Transverse colon (tissue), 4 donors: ENCODE measurements at regions not wholly inside any gene's neighbourhood (a gene's known extent, or its start where the extent isn't known, plus 50 kb on each side); places are given as distances from the start of the nearest gene placed in this dataset.

ENCODE experiments used
- DNase-seq: peaks from one replicate; pipeline ENCODE4 v3.0.0-alpha.2; 2019
- H3K27ac ChIP-seq, 4 donors: fragments of 200-600 bp; sonication (generic); 2 replicates each; pipeline ENCODE4 v1.5.1; 2016 to 2018; ENCODE audit warnings: inconsistent platforms in 4 of 4
- H3K27me3 ChIP-seq: fragments of 200-600 bp; sonication (generic); 2 replicates; pipeline ENCODE4 v1.5.1; 2017; ENCODE audit warnings: inconsistent platforms
- H3K36me3 ChIP-seq, 4 donors: fragments of 200-600 bp; sonication (generic); 2 replicates each; pipeline ENCODE4 v1.5.1; 2017 to 2019; ENCODE audit warnings: inconsistent platforms in 4 of 4
- H3K4me1 ChIP-seq, 4 donors: fragments of 200-600 bp; sonication (generic); 2 replicates each; pipeline ENCODE4 v1.5.1; 2017 to 2020; ENCODE audit warnings: inconsistent platforms in 4 of 4
- H3K4me3 ChIP-seq, 4 donors: fragments of 200-600 bp; sonication (generic); 1 replicate in 1 of 4; 2 replicates in 3 of 4; pipeline versions ENCODE4 v1.5.1 to v1.6.1; 2017 to 2019; ENCODE audit warnings: inconsistent platforms in 4 of 4
- H3K9me3 ChIP-seq, 2 donors: fragments of 200-600 bp; sonication (generic); 2 replicates each; pipeline ENCODE4 v1.5.1; 2017 to 2019; ENCODE audit warnings: inconsistent platforms in 2 of 2
- EP300 ChIP-seq: sonication (generic); formaldehyde crosslinking; IDR thresholded peaks from one replicate; pipeline ENCODE4 v1.6.1; 2017; ENCODE audit warnings: antibody characterized with exemption, low read depth
- POLR2A ChIP-seq: fragments of 450-650 bp; IDR thresholded peaks from one replicate; pipeline ENCODE4 v1.6.1; 2016; ENCODE audit warnings: antibody characterized with exemption, mild to moderate bottlenecking, moderate library complexity
- POLR2AphosphoS5 ChIP-seq, 3 donors: sonication (generic); formaldehyde crosslinking; IDR thresholded peaks; one replicate each; pipeline ENCODE4 v1.6.1; 2016; ENCODE audit warnings: antibody characterized with exemption in 3 of 3
- WGBS, 2 donors: methylation state at CpG; one replicate each; pipeline ENCODE4 v1.1.5; 2018; ENCODE audit warnings: low coverage in 1 of 2; 5-methylcytosine and 5-hydroxymethylcytosine counted together
- in situ Hi-C, 4 donors: fragments of 200-750 bp; cut with MboI; loops; one replicate each; pipeline versions ENCODE4 v1.15.0 to v1.15.1; 2017; ENCODE audit warnings: low sequenced_read_pairs in 3 of 4, low pct_ligation_motif_present in 1 of 4, low pct_unique_long_range_greater_than_20kb in 1 of 4
- intact Hi-C: fragments of 100-400 bp; cut with DNase I; formaldehyde crosslinking; loops from one replicate; pipeline ENCODE4 v1.15.1; 2023; ENCODE audit warnings: low total_unique reads
- TF ChIP-seq, protein P1 (sequence below), 5 experiments: fragments of 200-600 bp in 3 of 5; fragments of 450-650 bp in 2 of 5; sonication (generic) in 3 of 5; IDR thresholded peaks; 1 replicate in 2 of 5; 2 replicates in 3 of 5; pipeline ENCODE4 v1.5.1; 2016 to 2017; ENCODE audit warnings: antibody characterized with exemption in 5 of 5, inconsistent platforms in 3 of 5, mild to moderate bottlenecking in 2 of 5, moderate library complexity in 1 of 5

- 71 to 85% methylated on average over 7 of the region's 7 CpGs for WGBS, 2 donors
- no peak overlapping the region for H3K27ac ChIP-seq
- H3K36me3 ChIP-seq, result no peaks in the 10 kb centered on the region
- TF ChIP-seq EP300, result no peak
- TF ChIP-seq, protein P1, sequence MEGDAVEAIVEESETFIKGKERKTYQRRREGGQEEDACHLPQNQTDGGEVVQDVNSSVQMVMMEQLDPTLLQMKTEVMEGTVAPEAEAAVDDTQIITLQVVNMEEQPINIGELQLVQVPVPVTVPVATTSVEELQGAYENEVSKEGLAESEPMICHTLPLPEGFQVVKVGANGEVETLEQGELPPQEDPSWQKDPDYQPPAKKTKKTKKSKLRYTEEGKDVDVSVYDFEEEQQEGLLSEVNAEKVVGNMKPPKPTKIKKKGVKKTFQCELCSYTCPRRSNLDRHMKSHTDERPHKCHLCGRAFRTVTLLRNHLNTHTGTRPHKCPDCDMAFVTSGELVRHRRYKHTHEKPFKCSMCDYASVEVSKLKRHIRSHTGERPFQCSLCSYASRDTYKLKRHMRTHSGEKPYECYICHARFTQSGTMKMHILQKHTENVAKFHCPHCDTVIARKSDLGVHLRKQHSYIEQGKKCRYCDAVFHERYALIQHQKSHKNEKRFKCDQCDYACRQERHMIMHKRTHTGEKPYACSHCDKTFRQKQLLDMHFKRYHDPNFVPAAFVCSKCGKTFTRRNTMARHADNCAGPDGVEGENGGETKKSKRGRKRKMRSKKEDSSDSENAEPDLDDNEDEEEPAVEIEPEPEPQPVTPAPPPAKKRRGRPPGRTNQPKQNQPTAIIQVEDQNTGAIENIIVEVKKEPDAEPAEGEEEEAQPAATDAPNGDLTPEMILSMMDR (IDR thresholded peaks at IDR 0.05), result no peak
- no peak for TF ChIP-seq POLR2AphosphoS5 (IDR thresholded peaks at IDR 0.05)
- TF ChIP-seq POLR2A, result no peak
- no peaks in the 10 kb centered on the region for H3K27me3 ChIP-seq
- H3K4me1 ChIP-seq, result no peaks in the 10 kb centered on the region
- H3K4me3 ChIP-seq, result no peak overlapping the region
- intact Hi-C loops (no loop called here), in situ Hi-C loops (no loop called here)
- DNase-seq, result no peak
- H3K9me3 ChIP-seq, result no peaks in the 10 kb centered on the region
Observed at GRCh38 chr15:88719654-88720053, 80.8 kb downstream of the ISG20 start.

DNA sequence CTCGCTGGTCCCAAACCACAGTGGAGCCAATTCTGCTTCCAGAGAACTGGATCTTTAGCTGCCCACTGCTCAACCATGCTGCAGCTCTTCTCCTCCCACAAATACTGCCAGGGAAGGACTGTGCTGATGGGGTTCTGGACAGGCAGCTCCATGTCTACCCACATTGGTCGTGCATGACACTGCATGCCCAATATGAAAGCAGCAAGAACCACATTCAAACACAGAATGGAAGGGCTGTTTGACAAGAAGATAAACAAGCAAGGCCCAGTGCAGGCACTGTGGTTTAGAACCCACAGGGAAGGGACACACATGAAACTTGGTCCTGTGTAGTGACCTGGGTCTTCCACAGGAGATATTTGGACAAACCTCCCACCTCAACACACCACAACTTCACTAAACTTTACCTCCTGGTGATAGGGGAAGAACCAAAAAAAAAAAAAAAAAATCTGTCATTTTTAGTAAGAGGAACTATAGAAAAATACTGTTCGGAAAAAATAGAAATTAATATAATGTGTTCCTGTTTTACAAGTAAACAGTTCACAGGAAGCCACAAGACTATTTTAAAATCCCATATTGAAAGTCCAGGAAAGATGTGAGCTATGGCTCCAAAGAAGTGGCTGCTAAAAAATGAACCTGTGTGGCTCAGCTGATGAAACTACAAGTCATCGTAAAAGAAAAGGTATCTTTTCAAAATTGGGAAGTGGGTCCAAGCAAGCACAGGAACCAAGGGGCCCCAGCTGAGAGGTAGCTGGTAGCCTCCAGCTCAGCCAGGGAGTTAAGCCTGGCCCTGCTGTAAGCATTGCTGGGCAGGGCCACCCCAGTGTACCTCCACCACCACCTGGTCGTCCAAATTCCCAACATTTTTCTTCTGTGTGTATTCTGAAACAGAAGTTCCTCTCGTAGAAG lies 77.7 kb upstream of the ACAN start:
- in situ Hi-C loops, result no loop called here
- H3K4me1 ChIP-seq, result no peaks in the 10 kb centered on the region
- 51 to 63% methylated on average over 4 to 6 of the region's 6 CpGs for WGBS, 2 donors
- no peaks in the 10 kb centered on the region for H3K27me3 ChIP-seq
- H3K36me3 ChIP-seq, result no peaks in the 10 kb centered on the region
- TF ChIP-seq EP300, result no peak
- TF ChIP-seq POLR2A, result no peak
- TF ChIP-seq, protein P1 (IDR thresholded peaks at IDR 0.05), result no peak
- TF ChIP-seq POLR2AphosphoS5 (IDR thresholded peaks at IDR 0.05), result no peak
- no peak for DNase-seq
- intact Hi-C loops, result no loop called here
- H3K9me3 ChIP-seq, result no peaks in the 10 kb centered on the region
- no peak overlapping the region for H3K27ac ChIP-seq
- H3K4me3 ChIP-seq, result no peak overlapping the region

GRCh38 chr15:88727439-88727838 lies 75.8 kb upstream of the ACAN start:
- Histone ChIP-seq H3K36me3 (no peaks in the 10 kb centered on the region), H3K9me3 (no peaks in the 10 kb centered on the region), H3K27ac (no peak overlapping the region), H3K27me3 (no peaks in the 10 kb centered on the region), H3K4me3 (no peak overlapping the region), H3K4me1 (no peaks in the 10 kb centered on the region)
- intact Hi-C loops, result no loop called here
- in situ Hi-C loops, result no loop called here
- 55 to 87% methylated on average over 3 to 5 of the region's 5 CpGs for WGBS, 2 donors
- no peak for TF ChIP-seq EP300
- TF ChIP-seq, protein P1 (IDR thresholded peaks at IDR 0.05), result no peak
- no peak for TF ChIP-seq POLR2AphosphoS5 (IDR thresholded peaks at IDR 0.05)
- TF ChIP-seq POLR2A, result no peak
- DNase-seq, result no peak

DNA sequence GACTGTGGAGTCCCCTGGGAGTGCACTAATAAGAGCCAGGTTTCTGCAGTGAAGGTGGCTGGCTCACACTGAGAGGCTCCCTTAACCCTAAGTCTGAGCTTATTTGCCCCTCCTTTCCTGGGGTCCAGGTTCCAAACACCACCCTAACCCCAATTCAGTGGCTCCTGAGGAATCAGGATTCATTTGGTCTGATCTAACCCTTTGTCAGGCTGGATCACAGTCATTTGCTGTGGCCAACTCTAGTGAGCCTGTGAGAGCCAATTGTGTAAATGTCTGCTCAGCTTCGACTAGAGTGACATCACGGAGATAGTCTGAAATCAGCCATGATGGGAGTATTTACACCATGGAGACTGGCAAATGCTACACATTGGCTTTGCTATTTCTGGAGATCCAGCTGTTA lies 73.7 kb upstream of the ACAN start:
- Histone ChIP-seq H3K9me3 (no peaks in the 10 kb centered on the region), H3K4me3 (no peak overlapping the region), H3K27ac (no peak overlapping the region), H3K36me3 (no peaks in the 10 kb centered on the region), H3K27me3 (no peaks in the 10 kb centered on the region), H3K4me1 (no peaks in the 10 kb centered on the region)
- 69 to 87% methylated on average over 2 of the region's 2 CpGs for WGBS, 2 donors
- no peak for DNase-seq
- intact Hi-C loops, result no loop called here
- no peak for TF ChIP-seq POLR2AphosphoS5 (IDR thresholded peaks at IDR 0.05)
- TF ChIP-seq, protein P1 (IDR thresholded peaks at IDR 0.05), result no peak
- no peak for TF ChIP-seq POLR2A
- no peak for TF ChIP-seq EP300
- in situ Hi-C loops, result no loop called here
